ENCODE measurements at regions not wholly inside any gene's neighbourhood (a gene's known extent, or its start where the extent isn't known, plus 50 kb on each side); places are given as distances from the start of the nearest gene placed in this dataset.

- no peak for TF ChIP-seq YY1 (IDR thresholded peaks at IDR 0.05; ENCODE audit: low read depth)
- no peak for TF ChIP-seq EP300 (IDR thresholded peaks at IDR 0.05; ENCODE audit: borderline replicate concordance)
- no peak for TF ChIP-seq ZBTB7A (IDR thresholded peaks at IDR 0.05; ENCODE audit: low read depth)
- no peak for TF ChIP-seq TCF12 (IDR thresholded peaks at IDR 0.05; ENCODE audit: low read depth)
- no peak for TF ChIP-seq MAX (IDR thresholded peaks at IDR 0.05)
- no peak for TF ChIP-seq CEBPB (IDR thresholded peaks at IDR 0.05)
- TF ChIP-seq TAF1 (IDR thresholded peaks at IDR 0.05; ENCODE audit: low read depth): no peak
- TF ChIP-seq REST (IDR thresholded peaks at IDR 0.05; ENCODE audit: low read depth): no peak
- no peak for TF ChIP-seq FOXM1 (IDR thresholded peaks at IDR 0.05; ENCODE audit: borderline replicate concordance, low read depth)
- TF ChIP-seq RAD21 (IDR thresholded peaks at IDR 0.05; ENCODE audit: low read depth): no peak
Observed at GRCh38 chr5:86684222-86684621, 66.5 kb downstream of the COX7C start.
